B cell (primary cell): ENCODE measurements at regions not wholly inside any gene's neighbourhood (a gene's known extent, or its start where the extent isn't known, plus 50 kb on each side); places are given as distances from the start of the nearest gene placed in this dataset.

Source experiments
- EZH2 ChIP-seq: IDR thresholded peaks from 2 replicates; pipeline ENCODE4 v1.6.1; 2012; ENCODE audit warnings: borderline replicate concordance, low read depth, mild to moderate bottlenecking, moderate library complexity, low read length; ENCODE audit not compliant: insufficient read depth, poor library complexity, severe bottlenecking
- TF ChIP-seq, protein P1 (sequence below): fragments of 200-600 bp; IDR thresholded peaks from one replicate; pipeline ENCODE4 v1.8.0; 2022; ENCODE audit warnings: antibody characterized with exemption, mild to moderate bottlenecking

DNA sequence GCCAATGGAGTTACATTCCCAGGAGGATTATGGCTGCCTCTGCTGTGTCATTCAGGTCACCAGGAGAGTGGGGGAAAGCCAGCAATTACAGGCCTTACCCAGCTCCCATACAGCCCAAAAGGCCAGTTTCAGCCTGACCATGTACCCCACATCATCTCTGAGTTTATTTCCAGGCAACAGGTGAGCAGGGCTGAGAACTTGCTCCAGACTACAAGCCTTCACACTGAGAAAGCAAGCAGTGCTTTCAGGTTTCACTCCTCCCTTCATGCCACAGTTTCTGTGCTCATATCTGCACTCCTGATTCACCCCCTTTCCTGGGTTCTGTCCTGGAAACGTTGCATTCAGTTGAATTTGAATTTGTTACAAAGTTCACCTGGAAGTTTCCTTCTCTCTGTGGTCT lies 68.1 kb upstream of the ABI3BP start:
- TF ChIP-seq, protein P1, sequence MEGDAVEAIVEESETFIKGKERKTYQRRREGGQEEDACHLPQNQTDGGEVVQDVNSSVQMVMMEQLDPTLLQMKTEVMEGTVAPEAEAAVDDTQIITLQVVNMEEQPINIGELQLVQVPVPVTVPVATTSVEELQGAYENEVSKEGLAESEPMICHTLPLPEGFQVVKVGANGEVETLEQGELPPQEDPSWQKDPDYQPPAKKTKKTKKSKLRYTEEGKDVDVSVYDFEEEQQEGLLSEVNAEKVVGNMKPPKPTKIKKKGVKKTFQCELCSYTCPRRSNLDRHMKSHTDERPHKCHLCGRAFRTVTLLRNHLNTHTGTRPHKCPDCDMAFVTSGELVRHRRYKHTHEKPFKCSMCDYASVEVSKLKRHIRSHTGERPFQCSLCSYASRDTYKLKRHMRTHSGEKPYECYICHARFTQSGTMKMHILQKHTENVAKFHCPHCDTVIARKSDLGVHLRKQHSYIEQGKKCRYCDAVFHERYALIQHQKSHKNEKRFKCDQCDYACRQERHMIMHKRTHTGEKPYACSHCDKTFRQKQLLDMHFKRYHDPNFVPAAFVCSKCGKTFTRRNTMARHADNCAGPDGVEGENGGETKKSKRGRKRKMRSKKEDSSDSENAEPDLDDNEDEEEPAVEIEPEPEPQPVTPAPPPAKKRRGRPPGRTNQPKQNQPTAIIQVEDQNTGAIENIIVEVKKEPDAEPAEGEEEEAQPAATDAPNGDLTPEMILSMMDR = no peak
- no peak for TF ChIP-seq EZH2
